Upper lobe of right lung (tissue), 1 donor: ENCODE measurements at regions not wholly inside any gene's neighbourhood (a gene's known extent, or its start where the extent isn't known, plus 50 kb on each side); places are given as distances from the start of the nearest gene placed in this dataset.

Source experiments
- ATAC-seq: fragments of 200-7000 bp; cut with Tn5 transposase; one replicate; pipeline ENCODE4 v1.9.1; 2020; ENCODE audit warnings: mild to moderate bottlenecking, moderate library complexity
- DNase-seq: peaks from one replicate; pipeline ENCODE4 v3.0.0-alpha.2; 2020
- H3K27ac ChIP-seq: fragments of 200-600 bp; one replicate; pipeline ENCODE4 v1.8.0; 2022
- H3K27me3 ChIP-seq: fragments of 200-600 bp; one replicate; pipeline ENCODE4 v1.8.0; 2022; ENCODE audit warnings: mild to moderate bottlenecking
- H3K36me3 ChIP-seq: fragments of 200-600 bp; one replicate; pipeline ENCODE4 v1.8.0; 2022
- H3K4me1 ChIP-seq: fragments of 200-600 bp; one replicate; pipeline ENCODE4 v1.8.0; 2022
- H3K4me3 ChIP-seq: fragments of 200-600 bp; one replicate; pipeline ENCODE4 v1.8.0; 2022; ENCODE audit warnings: mild to moderate bottlenecking
- H3K9me3 ChIP-seq: fragments of 200-600 bp; one replicate; pipeline ENCODE4 v1.8.0; 2022
- intact Hi-C: fragments of 100-400 bp; cut with DNase I; formaldehyde crosslinking; loops from one replicate; pipeline ENCODE4 v1.11.0; 2022
- TF ChIP-seq, protein P1 (sequence below): fragments of 200-600 bp; IDR thresholded peaks from one replicate; pipeline ENCODE4 v1.8.0; 2022; ENCODE audit warnings: antibody characterized with exemption
- donor health status: DM: no; HTN: yes; CAD: no; lungs with severe emphysema.

DNA sequence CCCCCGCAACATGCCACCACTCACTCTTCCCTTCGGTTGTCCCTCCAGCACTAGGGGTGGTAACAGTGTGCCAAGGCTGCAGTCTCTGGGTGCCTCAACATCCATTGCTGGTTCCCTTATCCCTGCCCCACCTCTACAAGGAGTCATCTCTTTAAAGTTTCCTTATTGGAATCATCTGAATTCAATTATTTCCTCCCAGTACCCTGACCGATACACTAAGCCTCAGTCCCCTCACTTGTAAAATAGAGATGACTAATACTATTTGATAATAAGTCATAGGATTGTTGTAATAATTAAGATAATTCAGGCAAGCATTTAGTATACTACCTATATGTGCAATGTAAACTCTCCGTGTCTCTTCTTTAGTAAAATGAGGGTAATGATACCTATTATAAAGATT lies 352.5 kb downstream of the ENC1 start:
- no peaks in the 10 kb centered on the region for H3K36me3 ChIP-seq
- no peak for DNase-seq
- peak overlapping the region; percentile 56 for H3K27ac ChIP-seq
- TF ChIP-seq, protein P1, sequence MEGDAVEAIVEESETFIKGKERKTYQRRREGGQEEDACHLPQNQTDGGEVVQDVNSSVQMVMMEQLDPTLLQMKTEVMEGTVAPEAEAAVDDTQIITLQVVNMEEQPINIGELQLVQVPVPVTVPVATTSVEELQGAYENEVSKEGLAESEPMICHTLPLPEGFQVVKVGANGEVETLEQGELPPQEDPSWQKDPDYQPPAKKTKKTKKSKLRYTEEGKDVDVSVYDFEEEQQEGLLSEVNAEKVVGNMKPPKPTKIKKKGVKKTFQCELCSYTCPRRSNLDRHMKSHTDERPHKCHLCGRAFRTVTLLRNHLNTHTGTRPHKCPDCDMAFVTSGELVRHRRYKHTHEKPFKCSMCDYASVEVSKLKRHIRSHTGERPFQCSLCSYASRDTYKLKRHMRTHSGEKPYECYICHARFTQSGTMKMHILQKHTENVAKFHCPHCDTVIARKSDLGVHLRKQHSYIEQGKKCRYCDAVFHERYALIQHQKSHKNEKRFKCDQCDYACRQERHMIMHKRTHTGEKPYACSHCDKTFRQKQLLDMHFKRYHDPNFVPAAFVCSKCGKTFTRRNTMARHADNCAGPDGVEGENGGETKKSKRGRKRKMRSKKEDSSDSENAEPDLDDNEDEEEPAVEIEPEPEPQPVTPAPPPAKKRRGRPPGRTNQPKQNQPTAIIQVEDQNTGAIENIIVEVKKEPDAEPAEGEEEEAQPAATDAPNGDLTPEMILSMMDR: no peak
- ATAC-seq: no peak
- no peaks in the 10 kb centered on the region for H3K27me3 ChIP-seq
- no peak overlapping the region for H3K4me3 ChIP-seq
- intact Hi-C loops: no loop called here
- peaks cover 13% of the 10 kb centered on the region for H3K4me1 ChIP-seq
- no peaks in the 10 kb centered on the region for H3K9me3 ChIP-seq

DNA sequence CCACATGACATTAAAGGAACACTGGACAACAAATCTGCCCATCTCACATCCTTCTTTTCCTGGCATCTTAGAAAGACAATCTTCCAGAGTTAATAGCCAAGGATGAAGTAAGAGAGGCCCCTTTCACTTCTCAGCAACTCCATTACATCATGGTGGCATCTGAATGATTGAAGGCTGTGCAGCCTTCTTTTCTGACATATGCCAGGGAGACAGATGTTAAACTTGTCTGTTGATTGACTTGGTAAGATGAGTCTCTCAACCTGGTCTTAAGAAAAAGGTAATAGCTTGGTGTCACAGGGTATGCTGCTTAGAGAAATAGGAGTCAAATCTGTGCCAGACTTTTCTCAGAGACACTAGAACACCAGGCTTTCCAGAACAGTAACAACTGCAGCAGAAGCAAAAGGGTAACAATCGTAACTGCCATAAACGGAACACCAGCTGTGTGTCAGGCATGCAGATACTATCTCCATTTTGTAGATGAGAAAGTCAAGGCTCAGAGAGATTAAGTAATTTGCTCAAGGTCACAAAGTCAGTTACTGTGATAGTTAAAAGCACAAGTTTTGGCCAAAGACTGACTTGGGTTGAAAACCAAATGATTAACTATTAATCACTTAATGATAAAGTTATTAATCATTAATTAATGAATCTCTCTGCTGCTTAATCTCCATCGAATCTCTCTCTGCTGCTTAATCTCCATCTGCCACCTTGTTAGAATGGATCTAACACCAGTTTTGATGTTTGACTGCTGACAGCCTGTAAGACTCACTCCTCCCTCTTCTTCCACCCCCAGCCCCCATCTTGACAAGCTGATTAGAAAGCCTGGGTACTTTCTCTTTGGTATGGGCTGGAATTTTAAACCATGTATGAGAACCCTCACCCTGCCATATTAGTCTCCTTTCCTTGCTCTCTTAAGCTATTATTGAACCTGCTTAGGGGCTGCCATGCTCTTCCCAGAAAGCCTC lies 353.5 kb downstream of the ENC1 start:
- no peak overlapping the region for H3K4me3 ChIP-seq
- no peak for ATAC-seq
- DNase-seq: no peak
- TF ChIP-seq, protein P1: no peak
- H3K9me3 ChIP-seq: no peaks in the 10 kb centered on the region
- intact Hi-C loops: no loop called here
- no peaks in the 10 kb centered on the region for H3K27me3 ChIP-seq
- peaks cover 13% of the 10 kb centered on the region for H3K4me1 ChIP-seq
- no peaks in the 10 kb centered on the region for H3K36me3 ChIP-seq
- peak overlapping the region; percentile 56 for H3K27ac ChIP-seq

DNA sequence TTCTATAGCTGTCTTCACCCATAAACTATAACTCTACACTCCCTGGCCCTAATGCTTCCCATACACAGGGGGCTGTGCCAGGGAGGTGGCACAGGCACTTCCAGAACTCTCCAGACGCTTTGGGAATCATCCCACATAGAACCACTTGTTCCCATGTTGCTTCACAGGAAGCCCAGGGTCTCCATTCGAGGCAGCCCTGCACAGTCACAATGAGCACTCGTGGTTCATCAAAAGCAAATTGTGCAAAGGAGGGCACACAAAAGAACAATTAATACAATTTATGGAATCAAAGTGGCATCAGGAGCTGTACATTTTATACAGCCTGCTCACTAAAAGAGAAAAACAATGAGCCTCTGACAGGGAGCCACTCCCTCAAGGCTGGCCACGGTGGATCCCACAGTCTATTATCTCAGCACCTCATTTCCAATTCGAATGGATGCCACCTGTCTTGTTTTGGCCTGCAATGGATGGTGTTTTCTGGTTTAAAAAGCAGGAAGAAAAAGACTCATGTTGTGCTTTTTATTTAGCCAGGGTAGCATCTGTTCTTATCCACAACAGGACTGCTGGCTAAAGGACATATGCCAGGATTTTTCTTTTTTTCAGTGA lies 354.8 kb downstream of the ENC1 start:
- Histone ChIP-seq H3K4me1 (peaks cover 13% of the 10 kb centered on the region), H3K27me3 (no peaks in the 10 kb centered on the region), H3K36me3 (no peaks in the 10 kb centered on the region), H3K27ac (no peak overlapping the region), H3K9me3 (no peaks in the 10 kb centered on the region), H3K4me3 (no peak overlapping the region)
- DNase-seq (no peak), ATAC-seq (no peak)
- TF ChIP-seq, protein P1: no peak
- intact Hi-C loops: no loop called here

DNA sequence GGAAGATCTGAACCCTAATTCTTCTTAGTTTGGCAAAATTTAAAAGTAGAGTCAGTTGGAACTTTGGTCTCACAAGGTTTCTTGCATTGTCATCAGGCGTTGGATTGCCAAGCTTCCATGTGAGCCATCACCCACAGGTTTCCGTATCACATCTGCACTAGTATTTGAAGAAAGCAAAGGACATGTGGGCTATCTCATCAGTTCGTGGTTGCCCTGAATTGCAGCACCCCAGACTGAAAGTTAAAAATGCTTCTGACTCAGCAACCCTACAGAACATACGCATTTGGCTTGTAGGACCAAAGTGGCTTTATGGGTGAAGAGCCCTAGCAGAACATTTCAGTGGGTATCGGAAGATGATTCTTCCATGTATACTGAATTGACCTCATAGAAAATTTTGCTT lies 358.0 kb downstream of the ENC1 start:
- intact Hi-C loops: no loop called here

DNA sequence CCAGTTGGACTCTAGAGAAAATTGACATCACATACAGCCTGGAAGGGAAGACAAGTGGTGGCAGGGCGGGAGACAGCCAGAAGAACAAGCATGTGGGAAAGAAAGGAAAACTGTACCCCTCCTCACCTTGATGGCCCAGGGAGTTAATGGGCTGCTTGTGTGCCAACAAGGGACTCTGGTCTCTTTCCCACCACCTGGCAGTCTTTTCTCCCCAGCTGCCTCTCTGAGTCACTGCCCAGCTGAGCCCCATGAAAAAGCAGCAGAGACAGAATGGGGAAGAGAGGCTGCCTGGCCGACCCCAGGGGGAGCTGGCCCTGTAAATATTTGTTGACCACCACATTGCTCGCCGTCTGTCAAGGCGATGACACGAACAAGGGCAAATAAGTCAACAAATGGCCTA lies 359.4 kb downstream of the ENC1 start:
- TF ChIP-seq, protein P1: no peak
- Histone ChIP-seq H3K9me3 (no peaks in the 10 kb centered on the region), H3K36me3 (no peaks in the 10 kb centered on the region), H3K27me3 (no peaks in the 10 kb centered on the region), H3K4me1 (no peaks in the 10 kb centered on the region), H3K4me3 (no peak overlapping the region), H3K27ac (no peak overlapping the region)
- DNase-seq (no peak), ATAC-seq (no peak)
- intact Hi-C loops: no loop called here

More for the DNA sequence above, 358.0 kb downstream of the ENC1 start:
- peaks cover under 1% of the 10 kb centered on the region for H3K4me1 ChIP-seq
- ATAC-seq (no peak), DNase-seq (no peak)
- H3K4me3 ChIP-seq: no peak overlapping the region
- H3K9me3 ChIP-seq: no peaks in the 10 kb centered on the region
- H3K36me3 ChIP-seq: no peaks in the 10 kb centered on the region
- H3K27me3 ChIP-seq: no peaks in the 10 kb centered on the region
- TF ChIP-seq, protein P1: no peak
- no peak overlapping the region for H3K27ac ChIP-seq
